NCI-H69 (cell line): ENCODE measurements at regions not wholly inside any gene's neighbourhood (a gene's known extent, or its start where the extent isn't known, plus 50 kb on each side); places are given as distances from the start of the nearest gene placed in this dataset.
"Not testable (repeated sequence)": the region's sequence is repeated elsewhere in the genome, so short reads cannot be mapped to it uniquely, and the experiment has no call there.

Experiments used
- DNase-seq: peaks from one replicate; lab custom pipeline; 2025; lab: John Stamatoyannopoulos, UW

GRCh38 chr1:214715126-214715525 is 112.1 kb downstream of the CENPF start:
- no peak for DNase-seq

DNA sequence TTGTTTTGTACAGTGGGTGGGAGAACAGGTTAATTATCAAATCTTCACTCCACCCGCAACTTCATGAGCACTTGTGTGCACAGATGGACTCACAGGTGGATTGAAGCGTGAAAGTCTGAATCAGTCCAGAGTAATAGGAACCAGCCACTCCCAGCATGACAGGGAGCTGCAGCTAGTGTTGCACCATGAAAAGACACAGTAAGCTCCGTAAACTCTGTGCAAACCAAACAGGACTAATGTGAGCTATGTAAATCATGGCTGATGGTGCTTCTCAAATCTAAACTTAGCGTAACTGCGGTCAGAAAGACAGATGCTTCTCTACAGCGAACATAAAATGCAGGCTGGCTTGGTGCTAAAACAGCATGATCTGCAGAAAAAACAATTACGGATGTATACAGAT is 114.4 kb downstream of the CENPF start:
- peak; percentile 71 for DNase-seq

GRCh38 chr1:214718724-214719123 is 115.7 kb downstream of the CENPF start:
- no peak for DNase-seq

DNA sequence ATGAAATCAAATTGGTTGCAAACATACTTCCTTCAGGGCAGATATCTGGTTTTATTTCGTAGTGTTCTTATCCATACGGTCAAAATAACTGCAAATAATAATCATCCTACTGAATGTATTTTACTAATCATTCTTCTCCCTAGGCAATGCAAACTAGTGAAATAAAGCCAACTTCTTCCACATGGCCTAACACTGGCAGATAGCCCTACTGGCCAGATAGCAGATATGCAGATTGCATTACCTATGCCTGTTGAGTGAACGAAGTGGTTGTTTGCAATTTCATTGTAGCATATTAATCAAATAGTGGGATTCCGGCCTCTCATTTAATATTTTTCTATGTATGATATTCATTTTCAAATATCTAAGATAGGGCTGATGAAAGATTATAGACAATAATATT is 116.2 kb downstream of the CENPF start:
- peak; percentile 11 for DNase-seq

DNA sequence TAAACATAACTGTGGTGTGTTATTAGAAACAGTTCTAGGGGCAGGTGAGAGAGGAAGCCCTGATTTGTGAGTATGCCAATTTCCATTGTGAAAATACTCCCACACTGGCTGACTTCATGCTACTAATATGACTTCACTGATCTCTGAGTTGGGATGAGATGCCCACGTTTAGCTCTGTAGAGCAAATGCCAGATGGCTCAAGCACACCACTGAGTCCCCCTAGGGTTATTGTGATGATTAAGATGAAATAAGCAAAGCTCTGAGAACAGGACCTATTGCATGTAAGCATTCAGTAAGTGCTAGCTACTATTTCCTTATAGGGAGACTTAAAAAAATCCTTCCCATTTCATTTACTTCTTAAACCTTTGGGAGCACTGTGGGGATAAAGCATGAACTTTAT is 117.6 kb downstream of the CENPF start:
- no peak for DNase-seq

- peak; percentile 61 for DNase-seq
Measured at GRCh38 chr1:214727274-214727673, 124.3 kb downstream of the CENPF start.

DNA sequence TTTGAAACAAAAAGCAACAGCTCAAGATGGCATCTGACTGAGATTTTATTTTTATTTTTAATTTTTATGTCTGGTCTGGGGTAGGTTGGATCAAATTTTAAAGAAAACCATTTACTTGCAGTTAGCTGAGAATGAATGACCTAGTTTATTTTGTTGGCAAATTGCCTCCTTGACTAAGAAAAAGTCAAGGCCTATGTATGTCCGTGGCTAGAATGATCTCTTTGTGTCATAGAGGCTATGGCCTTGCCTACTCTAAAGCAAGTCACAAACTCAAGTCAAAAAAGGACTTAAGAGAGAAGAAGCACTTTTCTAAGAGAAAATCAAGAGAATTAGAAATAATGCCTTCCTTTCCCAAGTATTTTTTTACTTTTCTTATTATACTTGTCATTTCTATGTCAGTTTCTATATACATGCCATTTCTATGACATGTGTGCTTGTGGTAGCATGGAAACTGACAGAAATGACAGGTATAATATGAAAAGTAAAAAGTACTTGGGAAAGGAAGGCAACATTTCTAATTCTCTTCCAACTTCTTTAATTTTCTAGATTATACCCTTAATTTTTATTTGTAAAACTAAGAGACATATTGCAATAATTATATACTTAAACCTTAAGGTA is 136.7 kb downstream of the CENPF start:
- no peak for DNase-seq

DNA sequence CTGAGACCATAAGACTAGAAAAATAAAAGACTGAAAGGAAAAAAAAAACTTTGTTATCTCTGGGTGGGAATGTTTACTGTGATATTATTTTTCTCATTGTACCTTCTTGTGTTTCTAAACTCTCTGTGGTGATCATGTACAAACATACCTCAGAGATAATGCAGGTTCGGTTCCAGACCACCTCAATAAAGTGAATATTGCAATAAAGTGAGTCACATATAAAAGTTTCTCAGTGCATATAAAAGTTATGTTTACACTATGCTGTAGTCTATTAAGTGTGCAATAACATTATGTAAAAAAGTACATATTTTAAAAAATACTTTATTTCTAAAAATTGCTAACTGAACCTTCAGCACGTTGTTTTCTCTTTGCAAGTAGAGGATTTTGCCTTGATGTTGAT is 137.5 kb downstream of the CENPF start:
- DNase-seq = no peak

- DNase-seq = no peak
Measured at GRCh38 chr1:214747050-214747635, 144.1 kb downstream of the CENPF start.

DNA sequence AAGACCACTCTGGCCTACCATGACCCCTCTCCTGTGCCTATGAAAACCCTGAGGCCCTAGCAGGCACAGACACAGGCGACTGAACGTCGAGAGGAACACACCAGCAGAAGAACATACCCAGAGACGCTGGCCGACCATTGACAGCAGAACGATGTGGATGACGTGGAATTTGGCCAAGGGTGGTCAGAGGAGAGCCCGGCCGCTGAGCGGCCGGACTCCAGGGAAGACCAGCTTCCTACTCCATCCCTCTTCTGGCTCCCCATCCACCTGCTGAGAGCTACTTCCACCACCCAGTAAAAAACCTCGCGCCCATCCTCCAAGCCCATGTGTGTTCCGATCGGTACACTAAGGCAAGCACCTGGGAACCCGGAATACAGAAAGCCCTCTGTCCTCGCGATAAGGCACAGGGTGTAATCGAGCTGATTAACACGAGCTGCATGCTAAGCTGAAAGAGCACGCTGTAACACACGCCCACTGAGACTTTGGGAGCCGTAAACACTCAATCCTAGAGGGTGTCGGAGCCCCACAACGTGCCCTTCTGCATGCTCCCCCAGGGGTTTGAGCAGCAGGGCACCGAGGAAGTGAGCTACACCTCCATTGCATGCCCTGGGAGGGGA is 150.3 kb downstream of the CENPF start:
- DNase-seq = no peak

DNA sequence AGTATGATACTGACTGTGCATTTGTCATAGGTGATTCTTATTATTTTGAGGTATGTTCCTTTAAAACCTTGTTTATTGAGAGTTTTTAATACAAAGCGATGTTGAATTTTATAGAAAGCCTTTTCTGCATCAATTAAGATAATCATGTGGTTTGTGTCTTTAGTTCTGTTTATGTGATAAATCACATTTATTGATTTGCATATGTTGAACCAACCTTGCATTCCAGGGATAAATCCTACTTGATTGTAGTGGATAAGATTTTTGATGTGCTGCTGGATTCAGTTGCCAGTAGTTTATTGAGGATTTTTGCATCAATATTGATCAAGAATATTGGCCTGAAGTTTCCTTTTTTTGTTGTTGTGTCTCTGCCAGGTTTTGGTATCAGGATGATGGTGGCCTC is 158.0 kb downstream of the CENPF start:
- no peak for DNase-seq

DNA sequence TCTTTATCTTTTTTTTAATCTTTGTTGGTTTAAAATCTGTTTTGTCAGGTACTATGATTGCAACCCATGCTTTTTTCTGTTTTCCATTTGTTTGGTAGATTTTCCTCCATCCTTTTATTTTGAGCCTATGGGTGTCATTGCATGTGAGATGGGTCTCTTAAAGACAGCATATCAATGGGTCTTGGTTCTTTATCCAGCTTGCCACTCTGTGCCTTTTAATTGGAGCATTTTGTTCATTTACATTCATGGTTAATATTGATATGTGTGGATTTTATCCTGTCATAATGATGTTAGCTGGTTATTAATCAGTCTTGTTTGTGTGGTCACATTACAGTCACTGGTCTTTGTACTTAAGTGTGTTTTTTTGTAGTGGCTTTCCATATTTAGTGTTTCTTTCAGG is 159.9 kb downstream of the CENPF start:
- DNase-seq = no peak

DNA sequence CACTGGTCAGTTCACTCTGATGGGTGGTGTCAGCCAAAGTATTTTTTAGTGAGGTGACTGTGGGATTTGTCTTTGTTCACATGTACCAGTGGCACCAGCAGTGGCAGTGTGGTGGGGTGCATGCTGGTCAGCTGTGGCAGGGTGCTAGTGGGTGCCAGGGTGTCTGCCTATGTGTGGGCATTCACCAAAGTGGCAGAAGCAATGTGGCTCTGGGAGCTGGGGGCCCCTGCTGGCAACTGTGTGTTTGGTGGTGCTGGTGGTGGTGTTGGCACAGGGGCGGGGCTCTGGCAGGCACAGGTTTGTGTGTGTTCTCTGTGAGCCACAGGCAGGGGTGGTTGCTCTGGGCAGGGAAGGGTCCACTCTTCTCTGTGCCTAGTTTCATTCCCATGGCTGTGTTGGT is 161.5 kb downstream of the CENPF start:
- DNase-seq = no peak

- DNase-seq = no peak
Measured at GRCh38 chr1:214767221-214767620, 164.2 kb downstream of the CENPF start.

DNA sequence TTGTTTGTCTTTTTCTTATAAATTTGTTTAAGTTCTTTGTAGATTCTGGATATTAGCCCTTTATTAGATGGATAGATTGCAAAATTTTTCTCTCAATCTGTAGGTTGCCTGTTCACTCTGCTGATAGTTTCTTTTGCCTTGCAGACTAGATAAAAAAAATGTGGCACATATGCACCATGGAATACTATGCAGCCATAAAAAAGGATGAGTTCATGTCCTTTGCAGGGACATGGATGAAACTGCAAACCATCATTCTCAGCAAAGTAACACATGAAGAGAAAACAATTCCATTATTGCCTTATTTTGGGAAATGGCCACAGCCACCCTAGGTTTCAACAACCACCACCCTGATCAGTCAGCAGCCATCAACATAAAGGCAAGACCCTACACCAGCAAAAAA is 166.7 kb downstream of the CENPF start:
- not testable (repeated sequence) for DNase-seq

DNA sequence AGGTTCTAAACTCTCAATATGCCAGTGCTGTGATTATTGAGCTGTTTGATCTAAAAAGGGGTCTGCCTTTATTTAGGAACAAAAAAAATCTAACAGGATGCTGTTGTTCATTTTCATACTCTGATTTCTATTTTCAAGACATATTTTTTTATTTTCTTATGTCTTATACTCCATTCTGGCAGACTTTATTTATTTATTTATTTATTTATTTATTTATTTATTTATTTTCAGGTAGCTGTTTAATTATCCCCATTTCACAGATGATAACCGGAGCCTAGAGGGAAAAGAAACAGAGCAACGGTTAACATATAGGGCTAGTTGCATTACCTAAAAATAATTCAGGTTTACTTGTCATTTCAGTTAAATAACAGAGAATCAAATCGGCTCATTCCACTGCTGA is 174.4 kb downstream of the CENPF start:
- DNase-seq = no peak

GRCh38 chr1:214791961-214792360 is 189.0 kb downstream of the CENPF start:
- DNase-seq = no peak

- no peak for DNase-seq
Measured at GRCh38 chr1:214792527-214793186, 189.7 kb downstream of the CENPF start.

- DNase-seq = no peak
Measured at GRCh38 chr1:214793708-214794107, 190.7 kb downstream of the CENPF start.

- no peak for DNase-seq
Measured at GRCh38 chr1:214801191-214801590, 198.2 kb downstream of the CENPF start.

GRCh38 chr1:214808845-214809460 is 206.0 kb downstream of the CENPF start:
- peak; percentile 32 for DNase-seq

DNA sequence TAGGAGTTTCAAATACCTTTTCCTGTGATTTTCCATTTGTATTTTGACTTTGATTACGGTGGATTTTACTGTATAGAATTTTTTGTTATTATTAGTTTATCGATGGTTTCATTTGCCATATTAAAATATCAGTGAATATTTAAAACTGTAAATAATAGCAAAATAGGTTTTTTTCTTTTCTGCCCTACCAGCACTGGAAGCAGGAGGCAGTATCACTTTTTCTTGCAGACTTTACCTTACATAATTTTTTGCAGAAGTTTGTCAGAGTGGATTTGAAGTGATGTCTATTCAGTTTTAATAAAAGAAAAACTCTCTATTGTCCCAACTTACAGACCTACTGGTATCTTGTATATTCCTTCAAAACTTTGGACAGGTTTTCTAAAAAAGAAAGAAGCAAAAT is 213.6 kb downstream of the CENPF start:
- DNase-seq = no peak
